PC-9 (cell line): ENCODE measurements at regions not wholly inside any gene's neighbourhood (a gene's known extent, or its start where the extent isn't known, plus 50 kb on each side); places are given as distances from the start of the nearest gene placed in this dataset.

Source experiments
- CTCF ChIP-seq: fragments of 200-600 bp; sonication (generic); conservative IDR thresholded peaks from 2 replicates; pipeline ENCODE4 v1.6.1; 2017; ENCODE audit warnings: mixed run types, antibody characterized with exemption, mild to moderate bottlenecking, moderate library complexity
- EZH2 ChIP-seq: fragments of 200-600 bp; sonication (generic); IDR thresholded peaks from 2 replicates; pipeline ENCODE4 v1.8.0; 2017; ENCODE audit warnings: antibody characterized with exemption, low read depth

GRCh38 chr22:22400964-22401363 lies 107.6 kb downstream of the ZNF280B start:
- TF ChIP-seq CTCF, result no peak
- TF ChIP-seq EZH2, result no peak
